Thoracic aorta (tissue), 2 donors: ENCODE measurements at regions not wholly inside any gene's neighbourhood (a gene's known extent, or its start where the extent isn't known, plus 50 kb on each side); places are given as distances from the start of the nearest gene placed in this dataset.

Experiments
- ATAC-seq: fragments of 150-250 bp; one replicate; pipeline ENCODE4 v1.8.0; 2017; ENCODE audit warnings: low read depth; ENCODE audit not compliant: insufficient number of reproducible peaks, low FRiP score
- DNase-seq: peaks from one replicate; pipeline ENCODE4 v3.0.0-alpha.2; 2020; ENCODE audit warnings: low spot score
- H3K27ac ChIP-seq, 2 donors: fragments of 200-600 bp; sonication (generic); 1 replicate in 1 of 2; 2 replicates in 1 of 2; pipeline ENCODE4 v1.5.1; 2016; ENCODE audit warnings: mild to moderate bottlenecking in 2 of 2, moderate library complexity in 2 of 2
- H3K27me3 ChIP-seq: fragments of 200-600 bp; sonication (generic); replicated peaks from 2 replicates; pipeline ENCODE4 v1.6.0; 2016; ENCODE audit warnings: mild to moderate bottlenecking; ENCODE audit not compliant: insufficient read depth
- H3K36me3 ChIP-seq: fragments of 200-600 bp; sonication (generic); one replicate; pipeline ENCODE4 v1.5.1; 2016
- H3K4me1 ChIP-seq, 2 donors: fragments of 200-600 bp; sonication (generic); 1 replicate in 1 of 2; 2 replicates in 1 of 2; pipeline versions ENCODE4 v1.5.1 to v1.6.0; 2016; ENCODE audit warnings: low read depth in 2 of 2, mild to moderate bottlenecking in 1 of 2; ENCODE audit not compliant: control insufficient read depth in 1 of 2
- H3K4me3 ChIP-seq: fragments of 200-600 bp; sonication (generic); 2 replicates; pipeline ENCODE4 v1.5.1; 2016; ENCODE audit warnings: mild to moderate bottlenecking
- H3K9me3 ChIP-seq: fragments of 200-600 bp; sonication (generic); 2 replicates; pipeline ENCODE4 v1.5.1; 2016
- CTCF ChIP-seq: fragments of 200-600 bp; sonication (generic); IDR thresholded peaks from one replicate; pipeline ENCODE4 v1.5.1; 2019; ENCODE audit warnings: antibody characterized with exemption

GRCh38 chr12:68447797-68448260, 115.7 kb upstream of the MDM1 start:
- peaks cover 8 to 21% of the 10 kb centered on the region in 2 donors for H3K4me1 ChIP-seq
- H3K27me3 ChIP-seq, result no peaks in the 10 kb centered on the region
- no peak for TF ChIP-seq CTCF
- DNase-seq (no peak), ATAC-seq (no peak)
- H3K9me3 ChIP-seq, result no peaks in the 10 kb centered on the region
- no peak overlapping the region for H3K27ac ChIP-seq
- H3K36me3 ChIP-seq, result no peaks in the 10 kb centered on the region
- no peak overlapping the region for H3K4me3 ChIP-seq

GRCh38 chr12:68449196-68449595, 117.0 kb upstream of the MDM1 start:
- ATAC-seq (no peak), DNase-seq (no peak)
- H3K9me3 ChIP-seq, result no peaks in the 10 kb centered on the region
- no peak for TF ChIP-seq CTCF
- H3K4me3 ChIP-seq, result no peak overlapping the region
- H3K36me3 ChIP-seq, result no peaks in the 10 kb centered on the region
- H3K27me3 ChIP-seq, result no peaks in the 10 kb centered on the region
- no peak overlapping the region for H3K27ac ChIP-seq
- peaks cover 8 to 21% of the 10 kb centered on the region in 2 donors for H3K4me1 ChIP-seq

GRCh38 chr12:68450947-68451260, 118.7 kb upstream of the MDM1 start:
- Histone ChIP-seq H3K36me3 (no peaks in the 10 kb centered on the region), H3K4me3 (peak overlapping the region; percentile 45), H3K27me3 (no peaks in the 10 kb centered on the region), H3K9me3 (no peaks in the 10 kb centered on the region), H3K27ac (peak overlapping the region in 1 of 2 donors; percentile 22), H3K4me1 (peaks cover 12 to 21% of the 10 kb centered on the region in 2 donors)
- DNase-seq, result no peak
- no peak for ATAC-seq
- no peak for TF ChIP-seq CTCF

- Histone ChIP-seq H3K4me1 (peaks cover 12 to 21% of the 10 kb centered on the region in 2 donors), H3K9me3 (no peaks in the 10 kb centered on the region), H3K27ac (peak overlapping the region in 1 of 2 donors; percentile 22), H3K27me3 (no peaks in the 10 kb centered on the region), H3K4me3 (peak overlapping the region; percentile 45), H3K36me3 (no peaks in the 10 kb centered on the region)
- ATAC-seq (no peak), DNase-seq (peak; percentile 2)
- no peak for TF ChIP-seq CTCF
These were observed 119.3 kb upstream of the MDM1 start for GRCh38 chr12:68451261-68452077.

- no peak for ATAC-seq
- no peaks in the 10 kb centered on the region for H3K9me3 ChIP-seq
- peaks cover 12 to 21% of the 10 kb centered on the region in 2 donors for H3K4me1 ChIP-seq
- no peaks in the 10 kb centered on the region for H3K27me3 ChIP-seq
- no peaks in the 10 kb centered on the region for H3K36me3 ChIP-seq
- H3K27ac ChIP-seq, result peak overlapping the region in 1 of 2 donors; percentile 22
- peak overlapping the region; percentile 45 for H3K4me3 ChIP-seq
- DNase-seq, result no peak
- no peak for TF ChIP-seq CTCF
These were observed 120.0 kb upstream of the MDM1 start for GRCh38 chr12:68452078-68452715.
